GM21825 (cell line): ENCODE measurements at regions not wholly inside any gene's neighbourhood (a gene's known extent, or its start where the extent isn't known, plus 50 kb on each side); places are given as distances from the start of the nearest gene placed in this dataset.
"Not testable (repeated sequence)": the region's sequence is repeated elsewhere in the genome, so short reads cannot be mapped to it uniquely, and the experiment has no call there.

Experiments
- ATAC-seq: cut with Tn5 transposase; IDR thresholded peaks from one replicate; pipeline ENCODE4 v1.9.1; 2021; ENCODE audit warnings: mild to moderate bottlenecking, moderate library complexity; ENCODE audit not compliant: unreplicated experiment

GRCh38 chr1:29695036-29695435 is 458.7 kb downstream of the PTPRU start:
- ATAC-seq = no peak

DNA sequence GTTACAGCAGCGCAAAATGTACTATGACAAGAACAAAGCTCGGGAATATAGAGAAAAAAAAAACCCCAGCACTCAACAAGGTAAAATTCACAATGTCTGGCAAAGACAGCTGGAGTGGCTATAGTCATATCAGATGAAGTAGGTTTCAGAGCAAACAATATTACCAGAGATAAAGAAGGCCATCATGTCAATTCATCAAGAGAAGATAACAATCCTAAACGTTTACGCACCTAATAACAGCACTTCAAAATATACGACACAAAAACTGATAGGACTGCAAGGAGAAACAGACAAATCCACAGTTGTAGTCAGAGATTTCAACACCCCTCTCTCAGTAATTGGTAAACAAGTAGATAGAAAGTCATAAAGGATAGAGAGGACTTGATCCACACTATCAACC is 455.2 kb downstream of the PTPRU start:
- no peak for ATAC-seq

DNA sequence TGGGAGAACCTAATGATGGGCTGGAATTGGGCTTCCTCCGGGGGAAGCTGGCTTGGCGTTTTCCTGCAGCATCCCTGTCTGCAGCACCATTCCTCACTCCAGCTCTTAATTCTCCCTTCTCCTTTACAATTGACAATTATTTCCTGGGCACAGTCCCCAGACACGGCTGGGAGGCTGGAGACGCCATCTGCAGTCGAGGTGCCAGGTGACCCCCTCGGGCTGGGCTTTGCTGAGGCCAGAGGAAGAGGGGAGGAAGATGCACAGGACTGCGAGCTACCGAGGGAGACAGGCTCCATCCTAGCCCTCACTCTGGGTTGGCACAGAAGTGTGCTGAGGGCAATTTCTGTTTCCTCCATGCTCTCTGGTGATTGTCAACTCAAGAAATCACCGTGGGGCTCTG is 453.8 kb downstream of the PTPRU start:
- no peak for ATAC-seq

- ATAC-seq = no peak
Measured at GRCh38 chr1:29689372-29690030, 453.2 kb downstream of the PTPRU start.

- no peak for ATAC-seq
Measured at GRCh38 chr1:29688471-29689365, 452.4 kb downstream of the PTPRU start.

DNA sequence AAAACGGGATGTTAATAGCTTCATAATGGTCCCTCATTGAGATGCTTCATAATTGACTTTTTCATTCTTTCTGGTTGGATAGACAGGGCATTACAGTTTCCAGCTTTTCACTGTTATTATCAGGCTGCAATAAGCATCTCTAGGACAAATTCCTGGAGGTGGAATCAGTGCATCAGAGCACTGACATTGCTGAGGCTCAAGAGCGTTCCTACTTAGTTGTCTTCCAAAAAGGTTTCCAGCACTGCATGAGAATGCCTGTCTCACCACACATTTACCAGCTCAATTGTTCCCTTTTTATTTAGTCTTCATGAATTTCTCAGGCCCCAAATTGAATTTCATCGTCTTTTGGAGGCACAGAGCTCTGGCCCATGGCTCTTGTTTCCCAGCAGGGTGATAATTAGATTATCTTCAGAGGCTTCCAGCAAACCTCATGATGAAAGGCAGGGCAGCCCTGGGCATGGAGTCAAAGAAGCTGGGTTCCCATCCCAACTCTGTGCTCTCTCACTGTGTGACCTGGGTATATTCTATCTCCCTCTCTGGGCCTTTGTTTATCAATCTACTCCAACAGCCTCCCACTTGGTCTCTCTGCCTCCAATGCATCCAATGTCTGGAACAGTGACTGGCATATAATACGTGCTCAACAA is 451.4 kb downstream of the PTPRU start:
- no peak for ATAC-seq

DNA sequence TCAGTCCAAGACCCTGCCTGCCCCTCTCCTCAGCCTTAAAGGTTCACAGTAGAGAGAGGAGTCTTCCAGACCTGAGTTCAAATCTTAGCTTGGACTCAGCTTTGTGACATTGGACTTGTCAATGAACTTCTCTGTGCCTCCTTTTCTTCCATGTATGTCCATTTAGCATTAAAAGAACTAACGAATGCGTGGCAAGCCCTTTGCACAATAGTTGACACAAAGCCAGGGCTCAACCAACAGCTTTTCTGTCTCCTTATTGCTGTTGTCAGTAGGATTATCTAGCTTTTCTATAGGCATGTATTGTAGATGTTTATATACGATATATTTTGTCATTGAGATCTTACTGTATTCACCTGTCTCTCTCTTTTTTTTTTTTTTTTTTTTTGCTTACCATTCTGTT is 450.8 kb downstream of the PTPRU start:
- ATAC-seq = no peak

GRCh38 chr1:29686012-29686930 is 449.9 kb downstream of the PTPRU start:
- no peak for ATAC-seq

DNA sequence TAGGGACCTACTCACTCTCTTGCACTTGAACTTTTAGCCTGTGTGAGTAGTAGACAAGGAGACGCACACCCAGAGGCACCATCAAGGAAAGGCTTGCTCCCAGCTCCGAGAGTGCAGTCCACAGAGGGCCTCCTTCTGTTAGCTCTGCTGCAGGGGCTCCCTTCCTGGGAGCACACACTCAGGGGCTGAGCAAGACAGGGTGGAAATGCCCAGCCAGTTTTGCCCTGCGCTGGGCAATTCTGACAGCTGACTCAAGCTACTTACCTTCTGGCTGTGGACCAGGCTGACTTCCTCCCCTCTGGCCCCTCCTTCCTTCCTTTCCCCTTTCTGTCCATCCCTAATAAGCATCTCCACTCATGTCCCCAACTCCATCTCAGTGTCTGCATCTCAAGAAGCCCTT is 449.1 kb downstream of the PTPRU start:
- no peak for ATAC-seq

- ATAC-seq = no peak
Measured at GRCh38 chr1:29684141-29684540, 447.8 kb downstream of the PTPRU start.

- no peak for ATAC-seq
Measured at GRCh38 chr1:29683472-29683871, 447.1 kb downstream of the PTPRU start.

GRCh38 chr1:29682919-29683295 is 446.6 kb downstream of the PTPRU start:
- ATAC-seq = no peak

DNA sequence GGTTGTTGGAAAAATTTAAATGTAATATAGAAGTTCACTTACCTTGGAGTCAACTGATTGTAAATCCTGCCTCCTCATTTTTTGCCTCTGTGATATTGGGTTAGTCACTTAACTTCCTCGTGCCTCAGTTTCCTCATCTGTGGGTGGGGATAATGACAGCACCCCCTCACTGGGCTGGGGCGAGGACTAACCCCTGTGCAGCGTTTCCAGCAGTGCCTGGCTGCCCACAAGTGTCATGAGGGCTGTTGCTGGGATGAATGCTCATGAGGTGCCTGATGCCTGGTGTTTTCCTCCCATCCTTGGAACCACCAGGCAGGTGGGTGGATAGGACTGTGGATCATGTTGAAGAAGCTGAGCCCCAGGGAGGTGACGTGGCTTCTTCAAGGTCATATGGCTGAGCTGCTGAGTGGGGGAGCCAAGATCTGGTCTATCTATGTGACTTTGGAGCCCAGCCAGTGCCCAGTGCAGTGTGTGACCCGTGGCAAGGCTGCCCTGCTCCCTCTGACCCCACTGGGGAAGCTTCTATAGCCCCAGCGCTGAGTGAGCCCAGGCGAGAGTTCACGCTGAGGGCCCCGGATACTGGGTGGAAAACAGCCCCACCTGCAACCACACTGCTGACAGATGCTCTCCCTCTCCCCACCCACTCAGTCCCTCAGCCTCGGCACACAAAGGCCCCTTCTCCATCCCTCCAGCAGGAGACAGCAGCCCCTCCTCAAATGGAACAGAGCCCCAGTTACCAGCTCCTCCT is 446.0 kb downstream of the PTPRU start:
- no peak for ATAC-seq

DNA sequence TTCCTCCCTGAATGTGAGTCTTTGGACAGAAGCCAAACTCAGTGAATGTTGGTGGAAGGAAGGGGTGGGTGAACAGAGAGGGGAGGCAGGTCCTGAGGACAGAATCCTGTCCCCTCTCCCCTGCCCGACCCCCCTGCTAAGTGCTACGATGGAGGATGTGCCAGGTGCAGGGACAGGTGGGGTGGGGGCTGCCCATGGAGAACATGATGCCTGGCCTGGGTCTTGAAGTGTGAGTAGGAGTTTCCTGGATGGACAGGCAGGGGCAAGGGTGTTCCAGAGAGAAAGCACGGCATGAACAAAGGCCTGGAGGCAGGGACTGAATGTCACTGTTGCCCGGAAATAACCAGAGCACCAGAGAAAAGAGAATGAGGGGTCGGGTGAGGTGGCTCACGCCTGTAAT is 445.1 kb downstream of the PTPRU start:
- ATAC-seq = not testable (repeated sequence)

DNA sequence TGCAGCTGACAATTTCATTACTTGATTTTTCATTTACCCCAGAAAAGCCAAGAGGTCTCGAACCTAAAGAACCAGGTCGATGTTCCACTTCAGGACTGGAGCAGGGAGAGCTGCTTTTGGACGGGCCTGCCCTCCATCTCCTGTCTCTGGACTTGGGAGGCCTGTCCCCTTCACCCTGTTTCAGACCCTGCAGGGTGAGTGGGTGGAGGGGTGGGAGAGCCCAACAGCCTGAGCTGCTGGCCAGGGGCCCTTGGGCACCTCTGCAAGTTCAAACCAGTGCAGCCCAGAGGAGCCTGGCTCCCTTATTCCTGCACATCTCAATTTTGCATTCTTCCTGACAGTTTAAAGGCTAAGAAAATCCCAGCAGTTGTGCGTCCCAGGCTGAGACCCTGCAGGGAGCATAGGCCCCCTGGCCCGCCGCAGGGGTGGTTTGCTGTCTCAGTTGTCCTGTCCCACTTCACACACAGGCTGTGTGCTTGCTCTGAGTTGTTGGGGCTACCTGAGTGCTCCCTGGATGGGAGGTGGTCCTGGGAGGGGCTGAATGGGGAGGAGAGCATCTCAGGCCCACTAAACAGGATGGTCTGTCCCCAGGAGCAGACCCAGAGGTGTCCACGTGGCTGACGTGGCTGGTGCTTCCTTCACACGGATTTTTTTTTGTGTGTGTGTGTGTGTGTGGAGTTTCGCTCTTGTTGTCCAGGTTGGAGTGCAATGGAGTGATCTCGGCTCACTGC is 443.7 kb downstream of the PTPRU start:
- ATAC-seq = no peak

DNA sequence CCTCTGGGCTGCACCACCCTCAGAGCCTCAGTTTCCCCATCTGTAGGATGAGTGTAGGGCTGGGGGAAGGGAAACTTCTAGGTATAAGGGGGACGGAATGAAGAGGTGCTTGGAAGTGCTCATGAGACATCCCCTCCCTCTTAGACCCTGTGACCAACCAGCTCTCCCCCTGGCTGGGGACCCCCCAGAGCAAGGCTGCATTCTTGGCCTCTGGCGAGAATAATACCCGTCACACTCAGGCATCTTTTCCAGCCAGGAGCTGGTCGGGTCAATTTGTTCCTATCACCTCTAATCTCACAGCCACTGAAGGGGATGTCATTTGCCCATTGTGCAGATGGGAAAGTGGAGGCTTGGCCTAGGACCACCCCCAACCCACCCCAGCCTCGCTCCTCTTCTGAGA is 443.0 kb downstream of the PTPRU start:
- no peak for ATAC-seq

GRCh38 chr1:29677028-29678024 is 441.0 kb downstream of the PTPRU start:
- ATAC-seq = no peak

DNA sequence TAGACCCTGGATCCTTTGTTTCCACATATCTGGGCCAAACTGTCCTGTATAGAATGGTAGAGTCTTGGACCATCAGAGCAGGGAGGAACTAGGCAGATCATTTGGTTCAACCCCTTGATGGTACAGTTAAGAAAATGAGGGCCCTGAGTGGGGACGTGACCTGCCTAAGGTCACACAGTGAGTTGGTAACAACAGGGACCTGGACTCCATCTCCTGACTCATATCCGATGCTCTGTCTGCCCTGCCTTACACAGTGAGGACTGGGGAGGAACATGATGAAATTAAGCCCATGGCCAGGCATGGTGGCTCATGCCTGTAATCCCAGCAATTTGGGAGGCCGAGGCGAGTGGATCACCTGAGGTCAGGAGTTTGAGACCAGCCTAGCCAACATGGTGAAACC is 440.2 kb downstream of the PTPRU start:
- no peak for ATAC-seq
